ENCODE measurements at regions not wholly inside any gene's neighbourhood (a gene's known extent, or its start where the extent isn't known, plus 50 kb on each side); places are given as distances from the start of the nearest gene placed in this dataset.

DNA sequence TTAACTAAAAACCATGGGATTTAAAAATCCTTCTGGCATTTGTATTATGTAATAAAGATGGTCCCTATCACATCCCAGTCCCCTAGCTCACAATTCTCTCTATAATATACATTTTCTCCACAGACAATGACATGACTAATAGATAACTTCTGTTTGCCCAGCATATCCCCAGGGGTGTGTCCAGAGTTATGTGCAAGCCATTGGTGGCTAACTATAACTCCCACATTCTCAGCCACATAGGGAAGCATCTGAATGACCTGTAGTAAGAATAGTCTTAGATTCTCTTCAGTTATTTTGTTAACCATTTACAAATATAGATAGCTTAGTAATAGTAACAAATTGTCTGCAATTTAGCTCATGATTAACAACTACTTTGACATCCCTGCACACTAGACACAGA lies 52.2 kb upstream of the RBSN start:
- TF ChIP-seq, protein P1, sequence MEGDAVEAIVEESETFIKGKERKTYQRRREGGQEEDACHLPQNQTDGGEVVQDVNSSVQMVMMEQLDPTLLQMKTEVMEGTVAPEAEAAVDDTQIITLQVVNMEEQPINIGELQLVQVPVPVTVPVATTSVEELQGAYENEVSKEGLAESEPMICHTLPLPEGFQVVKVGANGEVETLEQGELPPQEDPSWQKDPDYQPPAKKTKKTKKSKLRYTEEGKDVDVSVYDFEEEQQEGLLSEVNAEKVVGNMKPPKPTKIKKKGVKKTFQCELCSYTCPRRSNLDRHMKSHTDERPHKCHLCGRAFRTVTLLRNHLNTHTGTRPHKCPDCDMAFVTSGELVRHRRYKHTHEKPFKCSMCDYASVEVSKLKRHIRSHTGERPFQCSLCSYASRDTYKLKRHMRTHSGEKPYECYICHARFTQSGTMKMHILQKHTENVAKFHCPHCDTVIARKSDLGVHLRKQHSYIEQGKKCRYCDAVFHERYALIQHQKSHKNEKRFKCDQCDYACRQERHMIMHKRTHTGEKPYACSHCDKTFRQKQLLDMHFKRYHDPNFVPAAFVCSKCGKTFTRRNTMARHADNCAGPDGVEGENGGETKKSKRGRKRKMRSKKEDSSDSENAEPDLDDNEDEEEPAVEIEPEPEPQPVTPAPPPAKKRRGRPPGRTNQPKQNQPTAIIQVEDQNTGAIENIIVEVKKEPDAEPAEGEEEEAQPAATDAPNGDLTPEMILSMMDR (IDR thresholded peaks at IDR 0.05; ENCODE audit: unreplicated experiment): no peak
- Mint-ChIP-seq H3K9me3 (ENCODE audit: low read depth) (no peaks in the 10 kb centered on the region), H3K27ac (no peak overlapping the region), H3K27me3 (peaks cover 45% of the 10 kb centered on the region), H3K36me3 (ENCODE audit: insufficient read depth) (no peaks in the 10 kb centered on the region), H3K4me3 (ENCODE audit: low read depth) (no peak overlapping the region), H3K4me1 (ENCODE audit: low read depth) (no peaks in the 10 kb centered on the region)
- no peak for DNase-seq (ENCODE audit: low spot score, unreplicated experiment)

DNA sequence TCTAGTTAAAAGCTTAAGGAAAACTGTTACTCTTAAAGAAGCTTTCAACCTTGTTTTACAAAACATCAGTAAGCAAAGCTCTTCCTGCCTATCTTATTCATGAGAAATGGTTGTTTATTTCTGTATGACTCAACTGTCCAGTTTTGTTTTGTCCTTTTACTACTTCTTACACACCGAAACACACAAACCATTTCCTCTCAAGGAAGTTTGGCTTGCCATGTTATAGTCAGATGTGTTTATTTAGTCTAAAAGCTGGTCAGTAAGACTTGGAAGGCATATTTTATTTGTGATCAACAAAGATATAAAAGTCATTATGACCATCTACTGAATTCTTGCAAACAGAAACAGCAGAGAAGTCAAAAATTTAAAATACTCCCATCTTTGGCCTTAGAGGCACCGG lies 53.2 kb upstream of the RBSN start:
- H3K4me1 Mint-ChIP-seq (ENCODE audit: low read depth): no peaks in the 10 kb centered on the region
- H3K27me3 Mint-ChIP-seq: peaks cover 41% of the 10 kb centered on the region
- H3K9me3 Mint-ChIP-seq (ENCODE audit: low read depth): no peaks in the 10 kb centered on the region

DNA sequence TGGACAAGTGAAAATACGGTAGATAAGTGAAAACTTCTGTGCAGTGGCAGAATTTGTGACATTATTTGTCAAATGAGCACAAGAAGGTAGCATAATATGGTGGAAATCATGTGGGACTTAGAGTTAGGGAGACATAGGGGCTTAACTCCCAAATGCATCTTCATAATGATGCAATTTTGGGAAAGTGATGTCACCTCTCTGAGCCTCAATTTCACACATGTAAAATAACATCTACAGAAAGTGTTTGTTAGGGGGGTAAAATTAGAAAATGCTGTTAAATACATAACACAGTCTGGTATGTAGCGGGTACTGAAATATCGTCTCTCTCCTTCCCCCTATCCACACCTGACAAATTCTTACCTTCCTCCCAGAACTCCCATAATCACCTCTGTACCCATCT lies 52.9 kb upstream of the CAPN7 start:
- H3K27ac Mint-ChIP-seq: no peak overlapping the region
- DNase-seq (ENCODE audit: low spot score, unreplicated experiment): no peak
- peaks cover 48% of the 10 kb centered on the region for H3K27me3 Mint-ChIP-seq
- TF ChIP-seq, protein P1 (IDR thresholded peaks at IDR 0.05; ENCODE audit: unreplicated experiment): no peak
- H3K36me3 Mint-ChIP-seq (ENCODE audit: insufficient read depth): no peaks in the 10 kb centered on the region
- no peaks in the 10 kb centered on the region for H3K4me1 Mint-ChIP-seq (ENCODE audit: low read depth)
- H3K9me3 Mint-ChIP-seq (ENCODE audit: low read depth): no peaks in the 10 kb centered on the region
- no peak overlapping the region for H3K4me3 Mint-ChIP-seq (ENCODE audit: low read depth)

More for the DNA sequence above, 53.2 kb upstream of the RBSN start:
- DNase-seq (ENCODE audit: low spot score, unreplicated experiment): no peak
- no peaks in the 10 kb centered on the region for H3K36me3 Mint-ChIP-seq (ENCODE audit: insufficient read depth)
- no peak overlapping the region for H3K4me3 Mint-ChIP-seq (ENCODE audit: low read depth)
- TF ChIP-seq, protein P1 (IDR thresholded peaks at IDR 0.05; ENCODE audit: unreplicated experiment): no peak
- no peak overlapping the region for H3K27ac Mint-ChIP-seq

DNA sequence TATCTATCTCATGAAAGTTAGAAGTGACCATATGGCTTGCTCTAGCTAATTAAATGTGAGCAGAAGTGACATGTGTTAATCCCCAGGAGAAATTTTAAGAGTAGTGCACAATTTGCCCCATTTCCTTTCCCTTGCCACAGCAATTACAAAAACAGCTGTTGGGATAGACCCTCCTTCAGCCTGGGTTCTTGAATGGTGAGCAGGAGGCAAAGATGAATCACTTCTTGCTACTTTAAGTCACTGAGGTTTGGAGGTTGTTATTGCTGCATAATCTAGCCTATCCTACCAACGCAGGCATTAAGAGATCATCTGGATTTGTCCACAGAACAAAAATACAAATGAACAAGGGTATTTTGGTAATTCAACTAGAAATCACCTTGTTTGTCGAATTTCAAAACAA lies 51.7 kb upstream of the CAPN7 start:
- no peaks in the 10 kb centered on the region for H3K9me3 Mint-ChIP-seq (ENCODE audit: low read depth)
- no peak for DNase-seq (ENCODE audit: low spot score, unreplicated experiment)
- H3K27me3 Mint-ChIP-seq: peaks cover 54% of the 10 kb centered on the region
- TF ChIP-seq, protein P1 (IDR thresholded peaks at IDR 0.05; ENCODE audit: unreplicated experiment): no peak
- no peak overlapping the region for H3K4me3 Mint-ChIP-seq (ENCODE audit: low read depth)
- no peak overlapping the region for H3K27ac Mint-ChIP-seq
- H3K36me3 Mint-ChIP-seq (ENCODE audit: insufficient read depth): no peaks in the 10 kb centered on the region
- no peaks in the 10 kb centered on the region for H3K4me1 Mint-ChIP-seq (ENCODE audit: low read depth)

DNA sequence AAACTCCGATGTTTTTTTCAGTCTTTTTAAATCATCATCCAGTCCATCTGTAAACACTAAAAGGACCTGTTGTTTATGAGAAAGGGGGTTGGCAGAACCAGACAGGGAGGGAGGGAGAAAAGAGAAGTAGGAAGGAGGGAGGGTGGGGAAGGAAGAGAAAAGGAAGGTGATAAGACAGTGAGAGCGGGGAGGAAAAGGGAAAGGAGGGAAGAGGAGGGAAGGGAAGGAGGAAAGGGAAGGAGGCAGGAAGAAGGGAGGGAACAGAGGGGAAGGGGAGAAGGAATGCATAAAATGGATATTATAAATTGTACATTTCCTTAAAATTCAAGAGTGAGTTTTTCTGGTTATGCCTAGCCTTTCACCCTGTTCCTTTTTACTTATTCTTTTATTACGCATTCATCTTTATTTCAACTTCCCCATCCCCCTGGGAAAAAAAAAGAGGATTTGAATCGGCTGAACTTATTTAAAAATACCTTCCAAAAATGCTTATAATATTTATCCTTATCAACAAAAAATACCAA lies 50.1 kb upstream of the CAPN7 start:
- no peaks in the 10 kb centered on the region for H3K36me3 Mint-ChIP-seq (ENCODE audit: insufficient read depth)
- no peak overlapping the region for H3K4me3 Mint-ChIP-seq (ENCODE audit: low read depth)
- DNase-seq (ENCODE audit: low spot score, unreplicated experiment): no peak
- H3K27me3 Mint-ChIP-seq: peaks cover 54% of the 10 kb centered on the region
- no peaks in the 10 kb centered on the region for H3K9me3 Mint-ChIP-seq (ENCODE audit: low read depth)
- TF ChIP-seq, protein P1 (IDR thresholded peaks at IDR 0.05; ENCODE audit: unreplicated experiment): no peak
- H3K27ac Mint-ChIP-seq: no peak overlapping the region
- H3K4me1 Mint-ChIP-seq (ENCODE audit: low read depth): no peaks in the 10 kb centered on the region
